ENCODE measurements at regions not wholly inside any gene's neighbourhood (a gene's known extent, or its start where the extent isn't known, plus 50 kb on each side); places are given as distances from the start of the nearest gene placed in this dataset.

DNA sequence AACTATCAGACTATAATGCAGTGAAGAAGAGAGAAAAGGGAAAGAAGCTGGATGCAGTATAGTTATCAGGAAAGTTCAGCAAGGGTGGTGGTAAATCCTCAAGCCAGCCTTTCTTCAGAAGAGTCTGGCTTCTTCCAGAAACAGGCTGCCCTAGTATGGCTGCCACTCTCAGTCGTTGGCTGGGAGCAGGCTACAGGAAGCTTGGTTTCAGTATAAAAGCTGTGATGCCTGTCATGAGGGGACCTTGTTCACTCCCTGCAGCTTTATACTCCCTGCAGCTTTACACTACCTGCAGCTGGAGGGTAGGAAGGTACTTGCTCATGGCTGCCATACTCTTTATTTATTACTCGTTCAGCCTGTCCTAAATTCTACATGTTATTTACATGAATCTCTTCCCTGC, 63.3 kb upstream of the ARHGAP18 start:
- H3K4me3 ChIP-seq (ENCODE audit: low read depth, low read length): no peak overlapping the region
- H3K9ac ChIP-seq: no peak overlapping the region
- no peak overlapping the region for H3K4me2 ChIP-seq (ENCODE audit: low read length)
- H3K36me3 ChIP-seq (ENCODE audit: control insufficient read depth, insufficient read depth, low read length): no peaks in the 10 kb centered on the region
- no peak overlapping the region for H2AFZ ChIP-seq
- no peaks in the 10 kb centered on the region for H3K27me3 ChIP-seq (ENCODE audit: control insufficient read depth, insufficient read depth, low read length)
- no peaks in the 10 kb centered on the region for H3K4me1 ChIP-seq
- no peaks in the 10 kb centered on the region for H3K9me3 ChIP-seq (ENCODE audit: control insufficient read depth, low read length)
- TF ChIP-seq, protein P1, sequence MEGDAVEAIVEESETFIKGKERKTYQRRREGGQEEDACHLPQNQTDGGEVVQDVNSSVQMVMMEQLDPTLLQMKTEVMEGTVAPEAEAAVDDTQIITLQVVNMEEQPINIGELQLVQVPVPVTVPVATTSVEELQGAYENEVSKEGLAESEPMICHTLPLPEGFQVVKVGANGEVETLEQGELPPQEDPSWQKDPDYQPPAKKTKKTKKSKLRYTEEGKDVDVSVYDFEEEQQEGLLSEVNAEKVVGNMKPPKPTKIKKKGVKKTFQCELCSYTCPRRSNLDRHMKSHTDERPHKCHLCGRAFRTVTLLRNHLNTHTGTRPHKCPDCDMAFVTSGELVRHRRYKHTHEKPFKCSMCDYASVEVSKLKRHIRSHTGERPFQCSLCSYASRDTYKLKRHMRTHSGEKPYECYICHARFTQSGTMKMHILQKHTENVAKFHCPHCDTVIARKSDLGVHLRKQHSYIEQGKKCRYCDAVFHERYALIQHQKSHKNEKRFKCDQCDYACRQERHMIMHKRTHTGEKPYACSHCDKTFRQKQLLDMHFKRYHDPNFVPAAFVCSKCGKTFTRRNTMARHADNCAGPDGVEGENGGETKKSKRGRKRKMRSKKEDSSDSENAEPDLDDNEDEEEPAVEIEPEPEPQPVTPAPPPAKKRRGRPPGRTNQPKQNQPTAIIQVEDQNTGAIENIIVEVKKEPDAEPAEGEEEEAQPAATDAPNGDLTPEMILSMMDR (IDR thresholded peaks at IDR 0.05): no peak
- no peak overlapping the region for H3K27ac ChIP-seq
- no peaks in the 10 kb centered on the region for H3K79me2 ChIP-seq

DNA sequence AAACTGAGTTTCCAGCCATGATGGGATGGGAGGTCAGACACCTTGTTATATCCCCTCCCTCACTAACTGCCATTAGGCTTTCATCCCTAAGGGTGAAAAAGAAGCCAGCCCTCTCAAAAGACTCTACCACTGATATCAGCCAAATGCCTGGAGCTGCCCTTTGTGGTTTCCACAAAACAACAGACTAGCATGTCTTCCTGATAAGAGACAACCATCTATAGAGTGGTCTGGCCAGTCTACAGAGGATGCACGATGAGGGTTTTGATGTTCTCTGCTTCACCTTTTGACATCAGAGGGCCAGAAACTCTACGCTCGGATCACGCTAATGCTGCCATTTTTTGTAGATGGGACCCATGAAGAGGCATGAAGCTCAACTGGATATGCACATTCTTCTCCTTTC, 61.7 kb upstream of the ARHGAP18 start:
- no peak overlapping the region for H3K4me3 ChIP-seq (ENCODE audit: low read depth, low read length)
- H3K4me1 ChIP-seq: no peaks in the 10 kb centered on the region
- H3K4me2 ChIP-seq (ENCODE audit: low read length): no peak overlapping the region
- H3K27me3 ChIP-seq (ENCODE audit: control insufficient read depth, insufficient read depth, low read length): no peaks in the 10 kb centered on the region
- H3K27ac ChIP-seq: no peak overlapping the region
- no peak overlapping the region for H3K9ac ChIP-seq
- H3K9me3 ChIP-seq (ENCODE audit: control insufficient read depth, low read length): no peaks in the 10 kb centered on the region
- no peaks in the 10 kb centered on the region for H3K36me3 ChIP-seq (ENCODE audit: control insufficient read depth, insufficient read depth, low read length)
- H3K79me2 ChIP-seq: no peaks in the 10 kb centered on the region
- no peak overlapping the region for H2AFZ ChIP-seq
- TF ChIP-seq, protein P1 (IDR thresholded peaks at IDR 0.05): no peak

DNA sequence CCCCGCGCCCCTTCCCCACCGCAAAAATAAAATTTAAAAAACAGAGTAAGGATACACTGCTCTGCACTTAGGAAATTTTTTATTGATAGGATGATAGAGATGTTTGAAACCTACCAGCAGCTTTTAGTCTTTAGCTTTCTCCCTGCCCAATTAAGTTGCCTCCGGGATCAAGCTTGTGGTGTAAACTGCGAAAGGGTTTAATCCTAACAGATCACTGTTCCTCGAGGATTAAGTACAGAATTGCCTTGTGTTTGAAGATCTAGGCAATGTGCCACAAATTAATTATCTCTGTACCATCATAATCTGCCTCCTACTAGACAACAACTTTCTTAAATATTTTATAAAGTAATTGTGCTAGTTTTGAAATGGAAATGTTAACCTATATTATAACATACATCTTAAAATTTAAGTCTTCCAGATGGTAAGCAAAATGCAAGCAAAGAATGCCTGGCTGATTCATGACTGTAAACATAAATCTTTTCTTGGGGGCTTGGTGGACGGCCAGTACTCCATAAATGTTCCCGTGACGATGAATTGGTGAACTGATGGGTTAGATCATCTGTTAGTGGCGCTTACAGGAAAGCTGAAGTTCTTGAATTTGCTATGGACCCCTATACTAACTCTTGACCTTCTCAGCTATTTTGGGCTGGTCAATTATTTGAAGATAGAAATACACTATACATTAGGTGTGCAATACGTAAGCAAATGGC, 58.0 kb upstream of the ARHGAP18 start:
- Histone ChIP-seq H3K9me3 (ENCODE audit: control insufficient read depth, low read length) (no peaks in the 10 kb centered on the region), H3K4me1 (no peaks in the 10 kb centered on the region), H3K27ac (no peak overlapping the region), H3K4me2 (ENCODE audit: low read length) (peak overlapping the region; percentile 58), H3K79me2 (no peaks in the 10 kb centered on the region), H3K9ac (no peak overlapping the region), H3K4me3 (ENCODE audit: low read depth, low read length) (no peak overlapping the region), H3K36me3 (ENCODE audit: control insufficient read depth, insufficient read depth, low read length) (no peaks in the 10 kb centered on the region), H3K27me3 (ENCODE audit: control insufficient read depth, insufficient read depth, low read length) (no peaks in the 10 kb centered on the region), H2AFZ (no peak overlapping the region)
- TF ChIP-seq, protein P1 (IDR thresholded peaks at IDR 0.05): no peak

DNA sequence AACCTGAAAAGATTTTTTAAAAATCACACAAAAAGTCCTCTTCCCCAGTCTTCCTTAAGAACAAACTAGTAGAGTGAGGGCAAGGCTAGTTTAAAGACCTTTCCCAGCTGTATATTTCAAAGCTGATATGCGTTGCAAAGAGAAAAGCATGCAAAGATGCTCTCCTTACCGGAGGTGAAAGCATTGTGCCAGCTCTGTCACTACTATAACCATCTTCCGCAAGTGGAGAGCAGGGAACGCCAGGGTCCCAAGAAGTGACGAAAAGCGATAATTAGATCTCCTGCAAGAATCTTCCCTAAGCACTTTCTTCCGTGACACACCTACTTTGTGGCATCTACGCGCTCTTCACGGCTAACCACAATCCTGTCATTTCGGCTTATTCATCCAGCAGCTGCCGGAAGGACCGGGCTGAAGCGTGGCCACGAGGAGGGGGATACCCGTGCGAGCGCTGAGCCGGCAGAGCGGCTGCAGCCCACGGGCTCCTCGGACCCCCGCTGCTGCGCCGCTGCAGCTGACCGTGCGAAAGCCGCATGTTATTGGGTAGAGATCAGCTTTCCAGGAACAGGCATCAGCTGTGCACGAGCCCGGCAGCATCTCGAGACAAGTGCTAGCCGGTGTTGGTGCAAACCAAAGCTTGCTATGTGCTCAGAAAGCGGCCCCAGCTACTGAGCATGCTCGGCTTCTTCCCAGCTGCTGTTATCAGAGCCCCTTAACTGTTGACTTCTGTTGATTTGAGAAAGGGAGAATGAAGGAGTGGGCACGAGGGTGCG, 57.2 kb upstream of the ARHGAP18 start:
- no peaks in the 10 kb centered on the region for H3K27me3 ChIP-seq (ENCODE audit: control insufficient read depth, insufficient read depth, low read length)
- H3K9ac ChIP-seq: no peak overlapping the region
- H3K27ac ChIP-seq: no peak overlapping the region

More for the DNA sequence above, 57.2 kb upstream of the ARHGAP18 start:
- Histone ChIP-seq H3K79me2 (no peaks in the 10 kb centered on the region), H3K9me3 (ENCODE audit: control insufficient read depth, low read length) (no peaks in the 10 kb centered on the region), H3K36me3 (ENCODE audit: control insufficient read depth, insufficient read depth, low read length) (no peaks in the 10 kb centered on the region), H3K4me1 (no peaks in the 10 kb centered on the region), H3K4me3 (ENCODE audit: low read depth, low read length) (no peak overlapping the region), H3K4me2 (ENCODE audit: low read length) (peak overlapping the region; percentile 58), H2AFZ (peak overlapping the region; percentile 51)
- TF ChIP-seq, protein P1 (IDR thresholded peaks at IDR 0.05): no peak

Data from parathyroid adenoma (tissue), 2 donors.